Liver (tissue), 8 donors: ENCODE measurements at regions not wholly inside any gene's neighbourhood (a gene's known extent, or its start where the extent isn't known, plus 50 kb on each side); places are given as distances from the start of the nearest gene placed in this dataset.

ENCODE experiments used
- DNase-seq: peaks from one replicate; pipeline ENCODE4 v3.0.0-alpha.2; 2017; ENCODE audit warnings: low spot score
- H3K27ac ChIP-seq, 2 donors: one replicate each; pipeline ENCODE4 v1.7.0; 2013; ENCODE audit warnings: inconsistent platforms in 2 of 2, low read length in 2 of 2, control low read depth in 1 of 2, low read depth in 1 of 2, mild to moderate bottlenecking in 1 of 2
- H3K27me3 ChIP-seq, 4 donors: one replicate each; pipeline versions ENCODE4 v1.6.1 to v1.7.0; 2013; ENCODE audit warnings: low read length in 3 of 4, inconsistent platforms in 1 of 4, mild to moderate bottlenecking in 1 of 4, moderate library complexity in 1 of 4; ENCODE audit not compliant: control insufficient read depth in 4 of 4, insufficient read depth in 4 of 4
- H3K36me3 ChIP-seq, 4 donors: one replicate each; pipeline versions ENCODE4 v1.6.1 to v1.7.0; 2013; ENCODE audit warnings: low read length in 3 of 4, mild to moderate bottlenecking in 3 of 4, low read depth in 1 of 4, moderate library complexity in 1 of 4; ENCODE audit not compliant: control insufficient read depth in 4 of 4, insufficient read depth in 3 of 4
- H3K4me1 ChIP-seq, 4 donors: one replicate each; pipeline versions ENCODE4 v1.6.1 to v1.7.0; 2013; ENCODE audit warnings: low read length in 3 of 4, mild to moderate bottlenecking in 3 of 4, moderate library complexity in 1 of 4; ENCODE audit not compliant: control insufficient read depth in 4 of 4, insufficient read depth in 4 of 4
- H3K4me3 ChIP-seq, 3 donors: one replicate each; pipeline versions ENCODE4 v1.6.1 to v1.7.0; 2013; ENCODE audit warnings: low read length in 3 of 3, control low read depth in 1 of 3, low read depth in 1 of 3, mild to moderate bottlenecking in 1 of 3
- H3K9ac ChIP-seq, 2 donors: one replicate each; pipeline ENCODE4 v1.7.0; 2013; ENCODE audit warnings: low read length in 2 of 2, mild to moderate bottlenecking in 2 of 2, moderate library complexity in 2 of 2, control low read depth in 1 of 2, low read depth in 1 of 2
- H3K9me3 ChIP-seq, 4 donors: one replicate each; pipeline versions ENCODE4 v1.6.1 to v1.7.0; 2013; ENCODE audit warnings: low read length in 3 of 4; ENCODE audit not compliant: control insufficient read depth in 4 of 4
- ATF3 ChIP-seq: IDR thresholded peaks from 2 replicates; pipeline ENCODE4 v1.6.1; 2016; ENCODE audit warnings: antibody characterized with exemption
- CTCF ChIP-seq: fragments of 150-350 bp; IDR thresholded peaks from 2 replicates; pipeline ENCODE4 v1.5.1; 2017; ENCODE audit warnings: improper control_type of control experiment, low read depth, low read length; ENCODE audit not compliant: missing input control
- EGR1 ChIP-seq, 2 donors: IDR thresholded peaks; 2 replicates each; pipeline ENCODE4 v1.6.1; 2016 to 2018; ENCODE audit warnings: antibody characterized with exemption in 2 of 2, low read depth in 2 of 2
- FOXA1 ChIP-seq: IDR thresholded peaks from 2 replicates; pipeline ENCODE4 v1.6.1; 2016; ENCODE audit warnings: antibody characterized with exemption
- FOXA2 ChIP-seq: IDR thresholded peaks from 2 replicates; pipeline ENCODE4 v1.6.1; 2016; ENCODE audit warnings: antibody characterized with exemption
- GABPA ChIP-seq, 2 donors: IDR thresholded peaks in 1 of 2; conservative IDR thresholded peaks in 1 of 2; 2 replicates each; pipeline ENCODE4 v1.6.1; 2016; ENCODE audit warnings: antibody characterized with exemption in 2 of 2, mild to moderate bottlenecking in 1 of 2, moderate library complexity in 1 of 2
- HNF4A ChIP-seq, 2 donors: conservative IDR thresholded peaks; 2 replicates each; pipeline ENCODE4 v1.6.1; 2016; ENCODE audit warnings: antibody characterized with exemption in 2 of 2, mild to moderate bottlenecking in 2 of 2
- HNF4G ChIP-seq: IDR thresholded peaks from 2 replicates; pipeline ENCODE4 v1.6.1; 2016; ENCODE audit warnings: antibody characterized with exemption
- JUND ChIP-seq, 2 donors: IDR thresholded peaks; 2 replicates each; pipeline ENCODE4 v1.6.1; 2016; ENCODE audit warnings: antibody characterized with exemption in 2 of 2
- MAX ChIP-seq: IDR thresholded peaks from 2 replicates; pipeline ENCODE4 v1.6.1; 2016; ENCODE audit warnings: antibody characterized with exemption
- NR2F2 ChIP-seq: IDR thresholded peaks from 2 replicates; pipeline ENCODE4 v1.6.1; 2016; ENCODE audit warnings: antibody characterized with exemption
- RAD21 ChIP-seq, 2 donors: IDR thresholded peaks; 2 replicates each; pipeline ENCODE4 v1.6.1; 2016; ENCODE audit warnings: antibody characterized with exemption in 2 of 2, mild to moderate bottlenecking in 2 of 2
- REST ChIP-seq: IDR thresholded peaks from 2 replicates; pipeline ENCODE4 v1.6.1; 2016; ENCODE audit warnings: antibody characterized with exemption, mild to moderate bottlenecking
- RXRA ChIP-seq, 2 donors: IDR thresholded peaks; 2 replicates each; pipeline ENCODE4 v1.6.1; 2017 to 2018; ENCODE audit warnings: antibody characterized with exemption in 2 of 2, mild to moderate bottlenecking in 1 of 2
- SP1 ChIP-seq: IDR thresholded peaks from 2 replicates; pipeline ENCODE4 v1.6.1; 2018; ENCODE audit warnings: antibody characterized with exemption, mild to moderate bottlenecking
- TAF1 ChIP-seq: conservative IDR thresholded peaks from 2 replicates; pipeline ENCODE4 v1.6.1; 2016; ENCODE audit warnings: antibody characterized with exemption, mild to moderate bottlenecking
- YY1 ChIP-seq: IDR thresholded peaks from 2 replicates; pipeline ENCODE4 v1.6.1; 2016; ENCODE audit warnings: antibody characterized with exemption, mild to moderate bottlenecking
- ZBTB33 ChIP-seq: IDR thresholded peaks from 2 replicates; pipeline ENCODE4 v1.6.1; 2016; ENCODE audit warnings: antibody characterized with exemption
- WGBS: extraction: QIAGEN DNeasy Blood & Tissue Kit; methylation state at CpG from one replicate; pipeline ENCODE4 v1.1.7; 2013; 5-methylcytosine and 5-hydroxymethylcytosine counted together
- donor health status: healthy.
- donor health status: healthy.
- donor health status: healthy.
- donor health status: healthy.
- donor health status: healthy.

GRCh38 chr5:3531320-3531986, 64.2 kb upstream of the IRX1 start:
- H3K36me3 ChIP-seq: no peaks in the 10 kb centered on the region
- H3K9me3 ChIP-seq: peaks cover 0 to 3% (median 0%) of the 10 kb centered on the region in 4 donors
- TF ChIP-seq NR2F2: no peak
- TF ChIP-seq HNF4G: no peak
- DNase-seq: no peak
- H3K4me1 ChIP-seq: no peaks in the 10 kb centered on the region
- H3K9ac ChIP-seq: no peak overlapping the region
- 49% methylated on average over 8 of the region's 8 CpGs for WGBS
- peaks cover 0 to 4% (median 2%) of the 10 kb centered on the region in 4 donors for H3K27me3 ChIP-seq
- no peak overlapping the region for H3K4me3 ChIP-seq
- H3K27ac ChIP-seq: no peak overlapping the region

GRCh38 chr5:3530251-3530650, 65.4 kb upstream of the IRX1 start:
- peaks cover 0 to 3% (median under 1%) of the 10 kb centered on the region in 4 donors for H3K9me3 ChIP-seq
- TF ChIP-seq HNF4A (conservative IDR thresholded peaks at IDR 0.05) (no peak), SP1 (no peak), TAF1 (no peak), RAD21 (IDR thresholded peaks at IDR 0.05) (no peak), ATF3 (no peak), YY1 (no peak), REST (no peak), EGR1 (IDR thresholded peaks at IDR 0.05; ENCODE audit: low read depth in 2 of 2) (no peak), GABPA (IDR thresholded peaks at IDR 0.05 in 1 of 2, conservative IDR thresholded peaks at IDR 0.05 in 1 of 2) (no peak), JUND (IDR thresholded peaks at IDR 0.05) (no peak)
- WGBS: 67% methylated on average over 2 of the region's 2 CpGs
- H3K9ac ChIP-seq: no peak overlapping the region
- no peak for DNase-seq
- H3K4me3 ChIP-seq: no peak overlapping the region
- H3K4me1 ChIP-seq: no peaks in the 10 kb centered on the region
- peaks cover 0 to 4% (median 2%) of the 10 kb centered on the region in 4 donors for H3K27me3 ChIP-seq
- no peaks in the 10 kb centered on the region for H3K36me3 ChIP-seq
- H3K27ac ChIP-seq: no peak overlapping the region

GRCh38 chr5:3526551-3527185, 69.0 kb upstream of the IRX1 start:
- peaks cover 0 to 2% (median under 1%) of the 10 kb centered on the region in 4 donors for H3K9me3 ChIP-seq
- H3K27me3 ChIP-seq: peaks cover 0 to 4% (median 0%) of the 10 kb centered on the region in 4 donors
- H3K4me1 ChIP-seq: no peaks in the 10 kb centered on the region
- no peak for DNase-seq
- WGBS: 51% methylated on average over 4 of the region's 4 CpGs
- H3K27ac ChIP-seq: no peak overlapping the region
- no peak overlapping the region for H3K4me3 ChIP-seq
- no peak overlapping the region for H3K9ac ChIP-seq
- no peaks in the 10 kb centered on the region for H3K36me3 ChIP-seq
- TF ChIP-seq TAF1 (no peak), JUND (IDR thresholded peaks at IDR 0.05) (no peak), ZBTB33 (no peak), FOXA2 (no peak), FOXA1 (no peak), YY1 (no peak), NR2F2 (no peak), SP1 (no peak), HNF4G (no peak), ATF3 (no peak), GABPA (IDR thresholded peaks at IDR 0.05 in 1 of 2, conservative IDR thresholded peaks at IDR 0.05 in 1 of 2) (no peak), MAX (no peak), CTCF (no peak), RXRA (IDR thresholded peaks at IDR 0.05) (no peak), HNF4A (conservative IDR thresholded peaks at IDR 0.05) (no peak)
